ENCODE measurements at regions not wholly inside any gene's neighbourhood (a gene's known extent, or its start where the extent isn't known, plus 50 kb on each side); places are given as distances from the start of the nearest gene placed in this dataset.

GRCh38 chr13:26956522-26957142, 196.0 kb upstream of the GPR12 start:
- TF ChIP-seq POLR2A (IDR thresholded peaks at IDR 0.05; ENCODE audit: low read depth, low read length), result no peak
- no peak for TF ChIP-seq PAX5 (IDR thresholded peaks at IDR 0.05; ENCODE audit: insufficient read depth, low read length, severe bottlenecking)
- no peak for TF ChIP-seq POU2F2 (IDR thresholded peaks at IDR 0.05; ENCODE audit: low read depth, low read length)
- FAIRE-seq (no peak), DNase-seq (ENCODE audit: insufficient read length, low spot score) (no peak)

- no peak for TF ChIP-seq PAX5 (IDR thresholded peaks at IDR 0.05; ENCODE audit: insufficient read depth, low read length, severe bottlenecking)
- TF ChIP-seq SPI1 (IDR thresholded peaks at IDR 0.05; ENCODE audit: low read depth, low read length), result no peak
- TF ChIP-seq POLR2A (IDR thresholded peaks at IDR 0.05; ENCODE audit: low read depth, low read length), result no peak
- TF ChIP-seq POLR2AphosphoS5 (IDR thresholded peaks at IDR 0.05; ENCODE audit: low read depth, low read length), result no peak
- no peak for TF ChIP-seq POU2F2 (IDR thresholded peaks at IDR 0.05; ENCODE audit: low read depth, low read length)
- no peak for TF ChIP-seq TAF1 (IDR thresholded peaks at IDR 0.05; ENCODE audit: low read depth, low read length)
- DNase-seq (ENCODE audit: insufficient read length, low spot score), result no peak
- no peak for FAIRE-seq
Observed at GRCh38 chr13:26954976-26955375, 194.4 kb upstream of the GPR12 start.

- TF ChIP-seq POLR2A (IDR thresholded peaks at IDR 0.05; ENCODE audit: low read depth, low read length) (no peak), POLR2AphosphoS5 (IDR thresholded peaks at IDR 0.05; ENCODE audit: low read depth, low read length) (no peak), PAX5 (IDR thresholded peaks at IDR 0.05; ENCODE audit: insufficient read depth, low read length, severe bottlenecking) (no peak), POU2F2 (IDR thresholded peaks at IDR 0.05; ENCODE audit: low read depth, low read length) (no peak), SPI1 (IDR thresholded peaks at IDR 0.05; ENCODE audit: low read depth, low read length) (no peak), TAF1 (IDR thresholded peaks at IDR 0.05; ENCODE audit: low read depth, low read length) (no peak)
- FAIRE-seq (no peak), DNase-seq (ENCODE audit: insufficient read length, low spot score) (no peak)
Observed at GRCh38 chr13:26953291-26953690, 192.7 kb upstream of the GPR12 start.

- no peak for FAIRE-seq
- no peak for DNase-seq (ENCODE audit: insufficient read length, low spot score)
- TF ChIP-seq POU2F2 (IDR thresholded peaks at IDR 0.05; ENCODE audit: low read depth, low read length) (no peak), SPI1 (IDR thresholded peaks at IDR 0.05; ENCODE audit: low read depth, low read length) (no peak), POLR2A (IDR thresholded peaks at IDR 0.05; ENCODE audit: low read depth, low read length) (no peak), PAX5 (IDR thresholded peaks at IDR 0.05; ENCODE audit: insufficient read depth, low read length, severe bottlenecking) (no peak), POLR2AphosphoS5 (IDR thresholded peaks at IDR 0.05; ENCODE audit: low read depth, low read length) (no peak), TAF1 (IDR thresholded peaks at IDR 0.05; ENCODE audit: low read depth, low read length) (no peak)
Observed at GRCh38 chr13:26952551-26953143, 192.1 kb upstream of the GPR12 start.

- FAIRE-seq (no peak), DNase-seq (ENCODE audit: insufficient read length, low spot score) (no peak)
- no peak for TF ChIP-seq PAX5 (IDR thresholded peaks at IDR 0.05; ENCODE audit: insufficient read depth, low read length, severe bottlenecking)
- TF ChIP-seq TAF1 (IDR thresholded peaks at IDR 0.05; ENCODE audit: low read depth, low read length), result no peak
- no peak for TF ChIP-seq POLR2AphosphoS5 (IDR thresholded peaks at IDR 0.05; ENCODE audit: low read depth, low read length)
- no peak for TF ChIP-seq POU2F2 (IDR thresholded peaks at IDR 0.05; ENCODE audit: low read depth, low read length)
- no peak for TF ChIP-seq POLR2A (IDR thresholded peaks at IDR 0.05; ENCODE audit: low read depth, low read length)
- no peak for TF ChIP-seq SPI1 (IDR thresholded peaks at IDR 0.05; ENCODE audit: low read depth, low read length)
Observed at GRCh38 chr13:26951581-26952177, 191.1 kb upstream of the GPR12 start.

- no peak for TF ChIP-seq TAF1 (IDR thresholded peaks at IDR 0.05; ENCODE audit: low read depth, low read length)
- TF ChIP-seq POU2F2 (IDR thresholded peaks at IDR 0.05; ENCODE audit: low read depth, low read length), result no peak
- DNase-seq (ENCODE audit: insufficient read length, low spot score), result no peak
- FAIRE-seq, result no peak
Observed at GRCh38 chr13:26950968-26951367, 190.4 kb upstream of the GPR12 start.

GRCh38 chr13:26950546-26950945, 190.0 kb upstream of the GPR12 start:
- TF ChIP-seq SPI1 (IDR thresholded peaks at IDR 0.05; ENCODE audit: low read depth, low read length) (no peak), POLR2A (IDR thresholded peaks at IDR 0.05; ENCODE audit: low read depth, low read length) (no peak), PAX5 (IDR thresholded peaks at IDR 0.05; ENCODE audit: insufficient read depth, low read length, severe bottlenecking) (no peak), POU2F2 (IDR thresholded peaks at IDR 0.05; ENCODE audit: low read depth, low read length) (no peak), TAF1 (IDR thresholded peaks at IDR 0.05; ENCODE audit: low read depth, low read length) (no peak), POLR2AphosphoS5 (IDR thresholded peaks at IDR 0.05; ENCODE audit: low read depth, low read length) (no peak)
- FAIRE-seq, result no peak

GRCh38 chr13:26949701-26950502, 189.3 kb upstream of the GPR12 start:
- DNase-seq (ENCODE audit: insufficient read length, low spot score) (no peak), FAIRE-seq (no peak)
- TF ChIP-seq SPI1 (IDR thresholded peaks at IDR 0.05; ENCODE audit: low read depth, low read length) (no peak), POLR2A (IDR thresholded peaks at IDR 0.05; ENCODE audit: low read depth, low read length) (no peak)

More at GRCh38 chr13:26950546-26950945, 190.0 kb upstream of the GPR12 start:
- no peak for DNase-seq (ENCODE audit: insufficient read length, low spot score)

GRCh38 chr13:26948353-26948752, 187.8 kb upstream of the GPR12 start:
- FAIRE-seq (no peak), DNase-seq (ENCODE audit: insufficient read length, low spot score) (no peak)
- TF ChIP-seq TAF1 (IDR thresholded peaks at IDR 0.05; ENCODE audit: low read depth, low read length) (no peak), POU2F2 (IDR thresholded peaks at IDR 0.05; ENCODE audit: low read depth, low read length) (no peak), POLR2AphosphoS5 (IDR thresholded peaks at IDR 0.05; ENCODE audit: low read depth, low read length) (no peak), SPI1 (IDR thresholded peaks at IDR 0.05; ENCODE audit: low read depth, low read length) (no peak), POLR2A (IDR thresholded peaks at IDR 0.05; ENCODE audit: low read depth, low read length) (no peak), PAX5 (IDR thresholded peaks at IDR 0.05; ENCODE audit: insufficient read depth, low read length, severe bottlenecking) (no peak)
